ENCODE measurements at regions not wholly inside any gene's neighbourhood (a gene's known extent, or its start where the extent isn't known, plus 50 kb on each side); places are given as distances from the start of the nearest gene placed in this dataset.

- H3K4me3 ChIP-seq, result no peak overlapping the region
- 85% methylated on average over 10 of the region's 10 CpGs for WGBS (ENCODE audit: low lambda C conversion rate, missing lambda C conversion rate)
- no peaks in the 10 kb centered on the region for H3K36me3 ChIP-seq (replicated peaks; ENCODE audit: insufficient read depth, low read depth)
- TF ChIP-seq EZH2 (IDR thresholded peaks at IDR 0.05; ENCODE audit: borderline replicate concordance) (no peak), CTCF (IDR thresholded peaks at IDR 0.05; ENCODE audit: poor library complexity) (no peak), EZH2phosphoT487 (IDR thresholded peaks at IDR 0.05; ENCODE audit: low read depth, severe bottlenecking, unreplicated experiment) (no peak)
- H3K9me2 ChIP-seq (replicated peaks; ENCODE audit: insufficient read depth), result no peaks in the 10 kb centered on the region
- no peak overlapping the region for H2AFZ ChIP-seq
- no peak overlapping the region for H3K4me2 ChIP-seq
- H3K27me3 ChIP-seq, result no peaks in the 10 kb centered on the region
- H3K4me1 ChIP-seq (ENCODE audit: insufficient read depth), result no peaks in the 10 kb centered on the region
- no peak for DNase-seq (ENCODE audit: low spot score)
- H3K79me2 ChIP-seq, result no peaks in the 10 kb centered on the region
- no peak overlapping the region for H3K27ac ChIP-seq
- no peaks in the 10 kb centered on the region for H4K20me1 ChIP-seq (ENCODE audit: insufficient read depth, poor library complexity, severe bottlenecking)
- H3K9me3 ChIP-seq (ENCODE audit: low read depth), result no peaks in the 10 kb centered on the region
Measured at GRCh38 chr17:14581186-14581830, 280.4 kb downstream of the HS3ST3B1 start.

DNA sequence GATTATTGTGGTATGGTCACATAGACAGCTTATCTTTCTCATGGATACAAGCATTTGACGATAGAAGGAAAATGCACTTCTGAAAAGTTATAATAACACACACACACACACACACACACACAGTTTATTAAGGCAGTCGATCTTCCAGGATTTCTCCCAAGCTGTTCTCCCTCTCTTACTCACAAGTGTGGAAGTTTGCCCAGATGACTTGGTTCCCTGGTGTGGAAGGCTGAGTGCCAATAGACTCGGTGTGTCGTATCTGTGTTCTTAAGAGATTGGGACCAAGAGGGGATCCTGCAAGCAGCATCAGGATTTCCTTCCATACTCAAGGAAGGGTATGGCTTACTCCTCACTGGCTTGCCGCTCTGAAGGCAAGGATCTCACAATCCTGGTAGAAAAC is 279.6 kb downstream of the HS3ST3B1 start:
- H2AFZ ChIP-seq, result no peak overlapping the region
- H3K9me3 ChIP-seq (ENCODE audit: low read depth), result no peaks in the 10 kb centered on the region
- TF ChIP-seq EZH2phosphoT487 (IDR thresholded peaks at IDR 0.05; ENCODE audit: low read depth, severe bottlenecking, unreplicated experiment) (no peak), CTCF (IDR thresholded peaks at IDR 0.05; ENCODE audit: poor library complexity) (no peak), EZH2 (IDR thresholded peaks at IDR 0.05; ENCODE audit: borderline replicate concordance) (no peak)
- 92% methylated on average over 5 of the region's 5 CpGs for WGBS (ENCODE audit: low lambda C conversion rate, missing lambda C conversion rate)
- no peaks in the 10 kb centered on the region for H3K27me3 ChIP-seq
- no peaks in the 10 kb centered on the region for H4K20me1 ChIP-seq (ENCODE audit: insufficient read depth, poor library complexity, severe bottlenecking)
- H3K4me3 ChIP-seq, result no peak overlapping the region
- no peaks in the 10 kb centered on the region for H3K4me1 ChIP-seq (ENCODE audit: insufficient read depth)
- no peaks in the 10 kb centered on the region for H3K79me2 ChIP-seq
- no peaks in the 10 kb centered on the region for H3K36me3 ChIP-seq (replicated peaks; ENCODE audit: insufficient read depth, low read depth)
- no peaks in the 10 kb centered on the region for H3K9me2 ChIP-seq (replicated peaks; ENCODE audit: insufficient read depth)
- DNase-seq (ENCODE audit: low spot score), result no peak
- no peak overlapping the region for H3K4me2 ChIP-seq
- H3K27ac ChIP-seq, result no peak overlapping the region

GRCh38 chr17:14579716-14580115 is 278.8 kb downstream of the HS3ST3B1 start:
- H2AFZ ChIP-seq, result no peak overlapping the region
- H3K27me3 ChIP-seq, result no peaks in the 10 kb centered on the region
- H3K4me1 ChIP-seq (ENCODE audit: insufficient read depth), result no peaks in the 10 kb centered on the region
- no peak overlapping the region for H3K4me2 ChIP-seq
- no peaks in the 10 kb centered on the region for H3K36me3 ChIP-seq (replicated peaks; ENCODE audit: insufficient read depth, low read depth)
- no peak overlapping the region for H3K4me3 ChIP-seq
- no peak for DNase-seq (ENCODE audit: low spot score)
- 56% methylated on average over 3 of the region's 3 CpGs for WGBS (ENCODE audit: low lambda C conversion rate, missing lambda C conversion rate)
- TF ChIP-seq CTCF (IDR thresholded peaks at IDR 0.05; ENCODE audit: poor library complexity) (no peak), EZH2 (IDR thresholded peaks at IDR 0.05; ENCODE audit: borderline replicate concordance) (no peak), EZH2phosphoT487 (IDR thresholded peaks at IDR 0.05; ENCODE audit: low read depth, severe bottlenecking, unreplicated experiment) (no peak)
- no peak overlapping the region for H3K27ac ChIP-seq
- no peaks in the 10 kb centered on the region for H3K9me3 ChIP-seq (ENCODE audit: low read depth)
- no peaks in the 10 kb centered on the region for H3K79me2 ChIP-seq
- H4K20me1 ChIP-seq (ENCODE audit: insufficient read depth, poor library complexity, severe bottlenecking), result no peaks in the 10 kb centered on the region
- no peaks in the 10 kb centered on the region for H3K9me2 ChIP-seq (replicated peaks; ENCODE audit: insufficient read depth)

Measured in hepatocyte (in vitro differentiated cells).